Osteoblast (primary cell): ENCODE measurements at regions not wholly inside any gene's neighbourhood (a gene's known extent, or its start where the extent isn't known, plus 50 kb on each side); places are given as distances from the start of the nearest gene placed in this dataset.
A peak's percentile ranks its signal among the peaks of the same experiment; 100 is the strongest.

Experiments used
- DNase-seq: peaks from one replicate; pipeline ENCODE4 v3.0.0; 2011; ENCODE audit warnings: low spot score, mixed read lengths; ENCODE audit not compliant: insufficient read length; ENCODE audit errors: missing footprints
- H2AFZ ChIP-seq: 2 replicates; pipeline ENCODE4 v1.6.0; 2011; ENCODE audit warnings: mild to moderate bottlenecking, low read length
- H3K27ac ChIP-seq: 2 replicates; pipeline ENCODE4 v1.5.1; 2011; ENCODE audit warnings: mild to moderate bottlenecking, low read depth, low read length, moderate library complexity
- H3K27me3 ChIP-seq: 2 replicates; pipeline ENCODE4 v1.6.0; 2012; ENCODE audit warnings: mild to moderate bottlenecking, control low read depth, inconsistent platforms, low read length, moderate library complexity; ENCODE audit not compliant: insufficient read depth
- H3K36me3 ChIP-seq: 2 replicates; pipeline ENCODE4 v1.5.1; 2011; ENCODE audit warnings: mild to moderate bottlenecking, low read length, control low read depth, moderate library complexity; ENCODE audit not compliant: insufficient read depth
- H3K4me1 ChIP-seq: 2 replicates; pipeline ENCODE4 v1.5.1; 2011; ENCODE audit warnings: mild to moderate bottlenecking, low read length, control low read depth, moderate library complexity; ENCODE audit not compliant: insufficient read depth
- H3K4me2 ChIP-seq: 2 replicates; pipeline ENCODE4 v1.6.0; 2011; ENCODE audit warnings: mild to moderate bottlenecking, low read length; ENCODE audit not compliant: insufficient read depth
- H3K4me3 ChIP-seq: fragments of 200-600 bp; sonication (generic); 3 replicates; pipeline ENCODE4 v1.5.1; 2012; ENCODE audit warnings: mild to moderate bottlenecking, low read length, inconsistent platforms; ENCODE audit not compliant: insufficient read depth
- H3K79me2 ChIP-seq: 2 replicates; pipeline ENCODE4 v1.6.0; 2012; ENCODE audit warnings: mild to moderate bottlenecking, low read length, control low read depth, inconsistent platforms; ENCODE audit not compliant: insufficient read depth
- H3K9me3 ChIP-seq: 2 replicates; pipeline ENCODE4 v1.5.1; 2011; ENCODE audit warnings: low read depth, low read length, control low read depth
- H4K20me1 ChIP-seq: 2 replicates; pipeline ENCODE4 v1.6.0; 2012; ENCODE audit warnings: mild to moderate bottlenecking, low read length, control low read depth; ENCODE audit not compliant: insufficient read depth
- TF ChIP-seq, protein P1 (sequence below): IDR thresholded peaks from 2 replicates; pipeline ENCODE4 v1.5.1; 2011; ENCODE audit warnings: mild to moderate bottlenecking, low read depth, low read length, moderate library complexity; ENCODE audit errors: extremely low read depth

GRCh38 chr18:60040971-60041370, 141.2 kb downstream of the PMAIP1 start:
- no peaks in the 10 kb centered on the region for H4K20me1 ChIP-seq

DNA sequence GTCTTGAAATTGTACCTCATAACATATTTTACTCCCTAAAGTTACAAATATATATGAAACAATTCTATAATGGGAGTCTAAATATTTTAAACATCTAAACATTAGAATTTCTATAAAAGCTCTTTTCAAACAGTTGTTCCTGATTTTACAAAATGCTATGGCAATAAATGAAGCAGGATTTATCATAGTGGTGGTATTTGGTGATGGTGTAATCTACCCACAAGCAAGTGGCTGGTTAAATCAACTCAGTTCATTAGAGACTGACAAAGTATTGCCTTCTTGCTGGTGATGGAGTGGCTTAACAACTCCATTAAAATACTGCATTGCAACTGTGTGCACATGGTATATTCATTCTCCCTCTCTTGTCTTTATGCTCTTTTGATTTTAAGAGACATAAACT, 138.9 kb downstream of the PMAIP1 start:
- DNase-seq, result no peak

More at GRCh38 chr18:60040971-60041370, 141.2 kb downstream of the PMAIP1 start:
- H3K27me3 ChIP-seq, result no peaks in the 10 kb centered on the region
- no peak overlapping the region for H2AFZ ChIP-seq
- H3K4me3 ChIP-seq, result no peak overlapping the region
- no peaks in the 10 kb centered on the region for H3K36me3 ChIP-seq
- TF ChIP-seq, protein P1, sequence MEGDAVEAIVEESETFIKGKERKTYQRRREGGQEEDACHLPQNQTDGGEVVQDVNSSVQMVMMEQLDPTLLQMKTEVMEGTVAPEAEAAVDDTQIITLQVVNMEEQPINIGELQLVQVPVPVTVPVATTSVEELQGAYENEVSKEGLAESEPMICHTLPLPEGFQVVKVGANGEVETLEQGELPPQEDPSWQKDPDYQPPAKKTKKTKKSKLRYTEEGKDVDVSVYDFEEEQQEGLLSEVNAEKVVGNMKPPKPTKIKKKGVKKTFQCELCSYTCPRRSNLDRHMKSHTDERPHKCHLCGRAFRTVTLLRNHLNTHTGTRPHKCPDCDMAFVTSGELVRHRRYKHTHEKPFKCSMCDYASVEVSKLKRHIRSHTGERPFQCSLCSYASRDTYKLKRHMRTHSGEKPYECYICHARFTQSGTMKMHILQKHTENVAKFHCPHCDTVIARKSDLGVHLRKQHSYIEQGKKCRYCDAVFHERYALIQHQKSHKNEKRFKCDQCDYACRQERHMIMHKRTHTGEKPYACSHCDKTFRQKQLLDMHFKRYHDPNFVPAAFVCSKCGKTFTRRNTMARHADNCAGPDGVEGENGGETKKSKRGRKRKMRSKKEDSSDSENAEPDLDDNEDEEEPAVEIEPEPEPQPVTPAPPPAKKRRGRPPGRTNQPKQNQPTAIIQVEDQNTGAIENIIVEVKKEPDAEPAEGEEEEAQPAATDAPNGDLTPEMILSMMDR, result no peak
- H3K4me2 ChIP-seq, result no peak overlapping the region
- peaks cover 13% of the 10 kb centered on the region for H3K4me1 ChIP-seq
- H3K79me2 ChIP-seq, result no peaks in the 10 kb centered on the region
- no peaks in the 10 kb centered on the region for H3K9me3 ChIP-seq
- H3K27ac ChIP-seq, result no peak overlapping the region
- DNase-seq, result no peak

GRCh38 chr18:60027397-60027796, 127.6 kb downstream of the PMAIP1 start:
- TF ChIP-seq, protein P1, result no peak
- Histone ChIP-seq H3K27me3 (no peaks in the 10 kb centered on the region), H3K4me1 (no peaks in the 10 kb centered on the region), H2AFZ (no peak overlapping the region), H3K4me2 (no peak overlapping the region), H4K20me1 (no peaks in the 10 kb centered on the region), H3K36me3 (no peaks in the 10 kb centered on the region), H3K79me2 (no peaks in the 10 kb centered on the region), H3K27ac (no peak overlapping the region), H3K4me3 (no peak overlapping the region), H3K9me3 (no peaks in the 10 kb centered on the region)
- DNase-seq, result no peak

More for the DNA sequence above, 138.9 kb downstream of the PMAIP1 start:
- H3K4me2 ChIP-seq, result no peak overlapping the region
- no peaks in the 10 kb centered on the region for H3K9me3 ChIP-seq
- peaks cover 2% of the 10 kb centered on the region for H3K4me1 ChIP-seq
- TF ChIP-seq, protein P1, result no peak
- no peaks in the 10 kb centered on the region for H4K20me1 ChIP-seq
- H2AFZ ChIP-seq, result no peak overlapping the region
- H3K4me3 ChIP-seq, result no peak overlapping the region
- no peaks in the 10 kb centered on the region for H3K79me2 ChIP-seq
- no peak overlapping the region for H3K27ac ChIP-seq
- H3K27me3 ChIP-seq, result no peaks in the 10 kb centered on the region
- H3K36me3 ChIP-seq, result no peaks in the 10 kb centered on the region

DNA sequence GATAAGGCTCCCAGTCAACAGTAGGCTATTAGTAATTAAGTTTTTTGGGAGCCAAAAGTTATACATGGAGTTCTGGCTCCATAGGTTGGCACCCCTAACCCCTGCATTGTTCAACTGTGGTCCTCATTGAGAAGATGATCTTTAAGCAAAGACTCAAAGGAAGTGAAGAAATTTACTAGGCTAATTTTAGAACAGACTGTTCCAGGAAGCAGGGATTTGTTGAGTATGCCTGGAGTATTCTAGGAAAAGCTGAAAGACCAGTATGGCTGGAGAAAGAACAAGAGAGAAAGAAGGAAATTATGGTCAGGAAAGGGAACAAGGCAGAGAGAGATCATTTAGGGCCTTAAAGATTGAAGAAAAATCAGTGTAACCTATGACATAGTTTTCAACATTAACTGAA, 125.1 kb downstream of the PMAIP1 start:
- Histone ChIP-seq H3K36me3 (no peaks in the 10 kb centered on the region), H3K9me3 (no peaks in the 10 kb centered on the region), H2AFZ (peak overlapping the region; percentile 61), H3K4me3 (no peak overlapping the region), H3K79me2 (no peaks in the 10 kb centered on the region), H3K4me1 (peaks cover 12% of the 10 kb centered on the region), H4K20me1 (no peaks in the 10 kb centered on the region), H3K27ac (no peak overlapping the region), H3K4me2 (no peak overlapping the region), H3K27me3 (no peaks in the 10 kb centered on the region)
- TF ChIP-seq, protein P1, result no peak
- no peak for DNase-seq
